ENCODE measurements at regions not wholly inside any gene's neighbourhood (a gene's known extent, or its start where the extent isn't known, plus 50 kb on each side); places are given as distances from the start of the nearest gene placed in this dataset.

GRCh38 chr10:29011516-29011915 is 277.4 kb upstream of the LYZL1 start:
- Histone ChIP-seq H3K27me3 (no peaks in the 10 kb centered on the region), H3K9me3 (peaks cover 0 to 13% (median 0%) of the 10 kb centered on the region in 12 donors), H3K4me3 (no peak overlapping the region), H3K36me3 (no peaks in the 10 kb centered on the region), H3K4me1 (no peaks in the 10 kb centered on the region), H3K27ac (no peak overlapping the region)
- TF ChIP-seq CTCF (IDR thresholded peaks at IDR 0.05) (no peak), POLR2A (IDR thresholded peaks at IDR 0.05) (no peak)
- ATAC-seq (no peak), DNase-seq (no peak)
- WGBS, 4 donors, result 68 to 78% (median 75%) methylated on average over 4 of the region's 4 CpGs
- intact Hi-C loops (cut with DNase I), result no loop called here

GRCh38 chr10:29012926-29013554 is 275.8 kb upstream of the LYZL1 start:
- WGBS, 4 donors, result 79 to 85% (median 81%) methylated on average over 9 of the region's 9 CpGs
- Histone ChIP-seq H3K4me3 (no peak overlapping the region), H3K9me3 (peaks cover 0 to 4% (median 0%) of the 10 kb centered on the region in 12 donors), H3K27ac (no peak overlapping the region), H3K4me1 (no peaks in the 10 kb centered on the region), H3K36me3 (no peaks in the 10 kb centered on the region), H3K27me3 (no peaks in the 10 kb centered on the region)
- TF ChIP-seq CTCF (IDR thresholded peaks at IDR 0.05), result no peak
- no peak for TF ChIP-seq POLR2A (IDR thresholded peaks at IDR 0.05)
- no peak for DNase-seq
- ATAC-seq, result no peak
- intact Hi-C loops (cut with DNase I), result no loop called here

GRCh38 chr10:29021591-29021990 is 267.3 kb upstream of the LYZL1 start:
- WGBS, 4 donors, result 67 to 87% (median 75%) methylated on average over 3 of the region's 3 CpGs
- TF ChIP-seq POLR2A (IDR thresholded peaks at IDR 0.05) (no peak), CTCF (IDR thresholded peaks at IDR 0.05) (no peak)
- DNase-seq (no peak), ATAC-seq (no peak)
- intact Hi-C loops (cut with DNase I), result no loop called here
- Histone ChIP-seq H3K4me3 (no peak overlapping the region), H3K4me1 (no peaks in the 10 kb centered on the region), H3K27me3 (no peaks in the 10 kb centered on the region), H3K36me3 (no peaks in the 10 kb centered on the region), H3K9me3 (peaks cover 0 to 4% (median 0%) of the 10 kb centered on the region in 12 donors), H3K27ac (no peak overlapping the region)

GRCh38 chr10:29022513-29022912 is 266.4 kb upstream of the LYZL1 start:
- 81 to 89% (median 87%) methylated on average over 9 of the region's 9 CpGs for WGBS, 4 donors
- H3K36me3 ChIP-seq, result no peaks in the 10 kb centered on the region
- no peaks in the 10 kb centered on the region for H3K27me3 ChIP-seq
- H3K4me3 ChIP-seq, result no peak overlapping the region
- TF ChIP-seq CTCF (IDR thresholded peaks at IDR 0.05) (no peak), POLR2A (IDR thresholded peaks at IDR 0.05) (no peak)
- no peak for DNase-seq
- peaks cover 0 to under 1% (median 0%) of the 10 kb centered on the region in 12 donors for H3K9me3 ChIP-seq
- no peaks in the 10 kb centered on the region for H3K4me1 ChIP-seq
- no peak overlapping the region for H3K27ac ChIP-seq
- no peak for ATAC-seq
- intact Hi-C loops (cut with DNase I), result no loop called here

Data from heart left ventricle (tissue), 16 donors.